ENCODE measurements at regions not wholly inside any gene's neighbourhood (a gene's known extent, or its start where the extent isn't known, plus 50 kb on each side); places are given as distances from the start of the nearest gene placed in this dataset.

DNA sequence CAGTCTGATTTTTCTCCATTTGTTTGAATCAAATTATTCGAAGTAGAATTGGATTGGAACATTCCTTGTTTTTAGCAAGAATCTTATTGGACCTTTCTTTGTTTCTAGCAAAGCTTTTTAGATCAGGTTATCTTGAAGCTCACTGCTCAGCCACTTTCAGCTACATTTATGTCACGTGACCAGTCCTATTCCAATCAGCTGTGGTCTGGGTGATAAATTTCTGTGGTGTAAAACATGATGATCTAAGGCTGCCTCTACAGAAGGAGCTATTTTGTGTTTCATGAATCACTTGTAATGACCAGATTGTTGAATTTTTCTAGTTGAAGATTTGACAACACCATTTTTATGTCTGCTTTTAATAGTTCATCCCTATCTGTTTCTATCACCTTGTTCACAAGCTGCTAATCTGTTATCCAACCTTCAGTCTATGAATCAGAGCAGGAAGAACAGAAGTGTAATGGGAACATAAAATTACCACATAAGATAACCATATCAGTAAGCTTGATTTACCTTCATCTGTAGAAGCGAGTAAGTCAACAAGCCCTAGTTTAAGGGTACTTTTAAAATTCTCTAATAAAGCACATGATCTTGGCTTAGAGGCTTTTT, 101.0 kb upstream of the MAP3K7 start:
- TF ChIP-seq POLR2A (IDR thresholded peaks at IDR 0.05), result no peak
- no peak for TF ChIP-seq POLR2AphosphoS5 (IDR thresholded peaks at IDR 0.05)

Measured in breast epithelium (tissue), 3 donors.